Naive thymus-derived CD4-positive, alpha-beta T cell (primary cell): ENCODE measurements at regions not wholly inside any gene's neighbourhood (a gene's known extent, or its start where the extent isn't known, plus 50 kb on each side); places are given as distances from the start of the nearest gene placed in this dataset.

Source experiments
- ATAC-seq: fragments of 150-1000 bp; cut with Tn5 transposase; 2 replicates; pipeline ENCODE4 v1.10.0; 2021; ENCODE audit warnings: mild to moderate bottlenecking, moderate library complexity
- CTCF ChIA-PET: fragments of 350-600 bp; sonication (Branson Sonifier 250); formaldehyde crosslinking; loops from one replicate; lab custom pipeline; 2021; ENCODE audit warnings: antibody characterized with exemption; lab: Charles Lee
- POLR2A ChIA-PET: fragments of 350-600 bp; sonication (Branson Sonifier 250); formaldehyde crosslinking; loops from one replicate; lab custom pipeline; 2021; ENCODE audit warnings: antibody characterized with exemption, inconsistent platforms; lab: Charles Lee
- DNase-seq, 9 donors: peaks; one replicate each; pipeline versions ENCODE4 v3.0.0 to v3.0.0-alpha.2; 2020 to 2022; ENCODE audit warnings: mixed read lengths in 1 of 9
- H3K27ac ChIP-seq: one replicate; pipeline ENCODE4 v1.7.0; 2013; ENCODE audit warnings: mild to moderate bottlenecking, low read depth, low read length, moderate library complexity
- H3K27me3 ChIP-seq, 2 donors: one replicate each; pipeline ENCODE4 v1.7.0; 2013; ENCODE audit warnings: low read length in 2 of 2, mild to moderate bottlenecking in 2 of 2, moderate library complexity in 2 of 2; ENCODE audit not compliant: control insufficient read depth in 2 of 2, insufficient read depth in 2 of 2
- H3K36me3 ChIP-seq, 3 experiments: 1 replicate in 2 of 3; 2 replicates in 1 of 3; pipeline ENCODE4 v1.7.0; 2013; ENCODE audit warnings: low read length in 3 of 3, mild to moderate bottlenecking in 3 of 3, moderate library complexity in 1 of 3; ENCODE audit not compliant: insufficient read depth in 3 of 3, control insufficient read depth in 2 of 3
- H3K4me1 ChIP-seq, 2 donors: one replicate each; pipeline ENCODE4 v1.7.0; 2013; ENCODE audit warnings: low read length in 2 of 2, mild to moderate bottlenecking in 2 of 2, moderate library complexity in 1 of 2; ENCODE audit not compliant: control insufficient read depth in 2 of 2, insufficient read depth in 2 of 2
- H3K4me3 ChIP-seq: 2 replicates; pipeline ENCODE4 v1.7.0; 2013; ENCODE audit warnings: mild to moderate bottlenecking, low read length
- H3K9me3 ChIP-seq, 3 experiments: 1 replicate in 2 of 3; 2 replicates in 1 of 3; pipeline ENCODE4 v1.7.0; 2013; ENCODE audit warnings: low read length in 3 of 3; ENCODE audit not compliant: control insufficient read depth in 2 of 3
- H3K27ac Mint-ChIP-seq, 9 donors: one replicate each; pipeline ENCODE4 v1.8.0; 2020 to 2022; ENCODE audit warnings: mixed read lengths in 9 of 9, mild to moderate bottlenecking in 8 of 9, moderate library complexity in 5 of 9, inconsistent platforms in 2 of 9
- H3K27me3 Mint-ChIP-seq, 5 donors: one replicate each; pipeline ENCODE4 v1.8.0; 2021 to 2022; ENCODE audit warnings: mixed read lengths in 5 of 5, mild to moderate bottlenecking in 1 of 5
- H3K36me3 Mint-ChIP-seq, 5 donors: one replicate each; pipeline ENCODE4 v1.8.0; 2020 to 2022; ENCODE audit warnings: mixed read lengths in 5 of 5, mild to moderate bottlenecking in 3 of 5, inconsistent platforms in 1 of 5
- H3K4me1 Mint-ChIP-seq, 7 donors: one replicate each; pipeline ENCODE4 v1.8.0; 2020 to 2022; ENCODE audit warnings: mixed read lengths in 7 of 7, mild to moderate bottlenecking in 3 of 7, inconsistent platforms in 1 of 7
- H3K4me3 Mint-ChIP-seq, 10 donors: one replicate each; pipeline ENCODE4 v1.8.0; 2020 to 2022; ENCODE audit warnings: mild to moderate bottlenecking in 10 of 10, mixed read lengths in 10 of 10, moderate library complexity in 6 of 10, inconsistent platforms in 2 of 10
- H3K9me3 Mint-ChIP-seq, 11 donors: one replicate each; pipeline ENCODE4 v1.8.0; 2020 to 2022; ENCODE audit warnings: mixed read lengths in 11 of 11, mild to moderate bottlenecking in 4 of 11, inconsistent platforms in 1 of 11, moderate library complexity in 1 of 11
- intact Hi-C, 2 donors: fragments of 100-400 bp; cut with micrococcal nuclease; formaldehyde crosslinking; loops; one replicate each; pipeline ENCODE4 v1.15.1; 2023

- CTCF ChIA-PET: no interaction called here
- Histone ChIP-seq H3K4me1 (no peaks in the 10 kb centered on the region), H3K36me3 (no peaks in the 10 kb centered on the region), H3K27ac (no peak overlapping the region), H3K9me3 (no peaks in the 10 kb centered on the region), H3K4me3 (no peak overlapping the region), H3K27me3 (no peaks in the 10 kb centered on the region)
- Mint-ChIP-seq H3K4me3 (no peak overlapping the region), H3K36me3 (peaks cover 0 to 3% (median 2%) of the 10 kb centered on the region in 5 donors), H3K9me3 (peaks cover 0 to 8% (median 2%) of the 10 kb centered on the region in 11 donors), H3K4me1 (no peaks in the 10 kb centered on the region), H3K27me3 (peaks cover 1 to 51% (median 6%) of the 10 kb centered on the region in 5 donors), H3K27ac (no peak overlapping the region)
- intact Hi-C loops: no loop called here
- ATAC-seq (no peak), DNase-seq (no peak)
- POLR2A ChIA-PET: no interaction called here
Observed at GRCh38 chr5:154129921-154130320, 60.6 kb upstream of the GALNT10 start.

- H3K9me3 ChIP-seq: no peaks in the 10 kb centered on the region
- ATAC-seq (no peak), DNase-seq (no peak)
- Mint-ChIP-seq H3K9me3 (peaks cover 0 to 1% (median 0%) of the 10 kb centered on the region in 11 donors), H3K27ac (no peak overlapping the region), H3K36me3 (no peaks in the 10 kb centered on the region), H3K4me1 (no peaks in the 10 kb centered on the region), H3K4me3 (no peak overlapping the region), H3K27me3 (peaks cover 0 to 39% (median 0%) of the 10 kb centered on the region in 5 donors)
- no peaks in the 10 kb centered on the region for H3K4me1 ChIP-seq
- intact Hi-C loops: no loop called here
- CTCF ChIA-PET: no interaction called here
- H3K27me3 ChIP-seq: no peaks in the 10 kb centered on the region
- H3K27ac ChIP-seq: no peak overlapping the region
- no peak overlapping the region for H3K4me3 ChIP-seq
- POLR2A ChIA-PET: no interaction called here
- no peaks in the 10 kb centered on the region for H3K36me3 ChIP-seq
Observed at GRCh38 chr5:154131817-154132216, 58.7 kb upstream of the GALNT10 start.

GRCh38 chr5:154132718-154133307 lies 57.7 kb upstream of the GALNT10 start:
- Histone ChIP-seq H3K36me3 (no peaks in the 10 kb centered on the region), H3K27ac (no peak overlapping the region), H3K4me1 (no peaks in the 10 kb centered on the region), H3K27me3 (no peaks in the 10 kb centered on the region), H3K4me3 (no peak overlapping the region), H3K9me3 (no peaks in the 10 kb centered on the region)
- no peaks in the 10 kb centered on the region for H3K4me1 Mint-ChIP-seq
- CTCF ChIA-PET: no interaction called here
- no peaks in the 10 kb centered on the region for H3K9me3 Mint-ChIP-seq
- intact Hi-C loops: no loop called here
- H3K27ac Mint-ChIP-seq: no peak overlapping the region
- peaks cover 0 to 32% (median 0%) of the 10 kb centered on the region in 5 donors for H3K27me3 Mint-ChIP-seq
- no peaks in the 10 kb centered on the region for H3K36me3 Mint-ChIP-seq
- no peak for DNase-seq
- ATAC-seq: no peak
- POLR2A ChIA-PET: no interaction called here
- no peak overlapping the region for H3K4me3 Mint-ChIP-seq

- Histone ChIP-seq H3K4me3 (no peak overlapping the region), H3K36me3 (no peaks in the 10 kb centered on the region), H3K9me3 (no peaks in the 10 kb centered on the region), H3K27ac (no peak overlapping the region), H3K4me1 (no peaks in the 10 kb centered on the region), H3K27me3 (no peaks in the 10 kb centered on the region)
- peaks cover 0 to 30% (median 0%) of the 10 kb centered on the region in 5 donors for H3K27me3 Mint-ChIP-seq
- ChIA-PET POLR2A (no interaction called here), CTCF (no interaction called here)
- no peaks in the 10 kb centered on the region for H3K9me3 Mint-ChIP-seq
- intact Hi-C loops: no loop called here
- ATAC-seq (no peak), DNase-seq (no peak)
- no peak overlapping the region for H3K27ac Mint-ChIP-seq
- H3K36me3 Mint-ChIP-seq: no peaks in the 10 kb centered on the region
- H3K4me1 Mint-ChIP-seq: no peaks in the 10 kb centered on the region
- no peak overlapping the region for H3K4me3 Mint-ChIP-seq
Observed at GRCh38 chr5:154133591-154133990, 56.9 kb upstream of the GALNT10 start.

- H3K27me3 ChIP-seq: no peaks in the 10 kb centered on the region
- DNase-seq (no peak), ATAC-seq (no peak)
- H3K4me3 ChIP-seq: no peak overlapping the region
- H3K36me3 ChIP-seq: no peaks in the 10 kb centered on the region
- H3K27me3 Mint-ChIP-seq: peaks cover 0 to 29% (median 0%) of the 10 kb centered on the region in 5 donors
- POLR2A ChIA-PET: no interaction called here
- no peaks in the 10 kb centered on the region for H3K36me3 Mint-ChIP-seq
- H3K9me3 ChIP-seq: no peaks in the 10 kb centered on the region
- no peak overlapping the region for H3K27ac ChIP-seq
- no peak overlapping the region for H3K4me3 Mint-ChIP-seq
- CTCF ChIA-PET: no interaction called here
- no peaks in the 10 kb centered on the region for H3K4me1 Mint-ChIP-seq
- no peaks in the 10 kb centered on the region for H3K4me1 ChIP-seq
- H3K9me3 Mint-ChIP-seq: no peaks in the 10 kb centered on the region
- intact Hi-C loops: no loop called here
- no peak overlapping the region for H3K27ac Mint-ChIP-seq
Observed at GRCh38 chr5:154134499-154134898, 56.0 kb upstream of the GALNT10 start.

- no peak overlapping the region for H3K4me3 Mint-ChIP-seq
- H3K4me1 Mint-ChIP-seq: no peaks in the 10 kb centered on the region
- intact Hi-C loops: no loop called here
- no peak overlapping the region for H3K27ac ChIP-seq
- peaks cover 0 to 25% (median 0%) of the 10 kb centered on the region in 5 donors for H3K27me3 Mint-ChIP-seq
- POLR2A ChIA-PET: no interaction called here
- no peaks in the 10 kb centered on the region for H3K9me3 ChIP-seq
- H3K36me3 ChIP-seq: no peaks in the 10 kb centered on the region
- H3K4me3 ChIP-seq: no peak overlapping the region
- no peaks in the 10 kb centered on the region for H3K4me1 ChIP-seq
- no peaks in the 10 kb centered on the region for H3K36me3 Mint-ChIP-seq
- H3K27me3 ChIP-seq: no peaks in the 10 kb centered on the region
- H3K27ac Mint-ChIP-seq: no peak overlapping the region
- CTCF ChIA-PET: no interaction called here
- ATAC-seq (no peak), DNase-seq (no peak)
- H3K9me3 Mint-ChIP-seq: no peaks in the 10 kb centered on the region
Observed at GRCh38 chr5:154135125-154135817, 55.3 kb upstream of the GALNT10 start.

- Mint-ChIP-seq H3K4me3 (no peak overlapping the region), H3K36me3 (no peaks in the 10 kb centered on the region), H3K9me3 (no peaks in the 10 kb centered on the region), H3K4me1 (no peaks in the 10 kb centered on the region), H3K27me3 (peaks cover 0 to 25% (median 0%) of the 10 kb centered on the region in 5 donors), H3K27ac (no peak overlapping the region)
- no peak overlapping the region for H3K27ac ChIP-seq
- no peaks in the 10 kb centered on the region for H3K9me3 ChIP-seq
- H3K27me3 ChIP-seq: no peaks in the 10 kb centered on the region
- ATAC-seq (no peak), DNase-seq (no peak)
- H3K36me3 ChIP-seq: no peaks in the 10 kb centered on the region
- H3K4me1 ChIP-seq: no peaks in the 10 kb centered on the region
- H3K4me3 ChIP-seq: no peak overlapping the region
- CTCF ChIA-PET: no interaction called here
- intact Hi-C loops: no loop called here
- POLR2A ChIA-PET: no interaction called here
Observed at GRCh38 chr5:154136141-154136540, 54.4 kb upstream of the GALNT10 start.
